Loucy (cell line): ENCODE measurements at regions not wholly inside any gene's neighbourhood (a gene's known extent, or its start where the extent isn't known, plus 50 kb on each side); places are given as distances from the start of the nearest gene placed in this dataset.
A peak's percentile ranks its signal among the peaks of the same experiment; 100 is the strongest.

ENCODE experiments used
- H2AFZ ChIP-seq: fragments of 200-600 bp; sonication (generic); 2 replicates; pipeline ENCODE4 v1.6.0; 2016; ENCODE audit warnings: antibody characterized with exemption, mild to moderate bottlenecking, low read length, moderate library complexity
- H3F3A ChIP-seq: fragments of 200-600 bp; 2 replicates; pipeline ENCODE4 v1.6.0; 2016; ENCODE audit warnings: antibody characterized with exemption, low read depth, mild to moderate bottlenecking
- H3K27me3 ChIP-seq: fragments of 200-600 bp; sonication (generic); 2 replicates; pipeline ENCODE4 v1.6.1; 2014; ENCODE audit warnings: low read length, mild to moderate bottlenecking; ENCODE audit not compliant: insufficient read depth, poor library complexity, severe bottlenecking
- H3K36me3 ChIP-seq: fragments of 200-600 bp; sonication (generic); 2 replicates; pipeline ENCODE4 v1.6.1; 2016; ENCODE audit warnings: low read length; ENCODE audit not compliant: insufficient read depth
- H3K4me1 ChIP-seq: fragments of 200-600 bp; sonication (generic); 2 replicates; pipeline ENCODE4 v1.5.1; 2014; ENCODE audit warnings: low read length, mild to moderate bottlenecking; ENCODE audit not compliant: insufficient read depth, poor library complexity, severe bottlenecking
- H3K4me2 ChIP-seq: fragments of 200-600 bp; sonication (generic); 2 replicates; pipeline ENCODE4 v1.6.0; 2014; ENCODE audit warnings: antibody characterized with exemption, low read length, low read depth, mild to moderate bottlenecking; ENCODE audit not compliant: poor library complexity, severe bottlenecking
- H3K4me3 ChIP-seq: fragments of 200-600 bp; sonication (generic); 2 replicates; pipeline ENCODE4 v1.5.1; 2014; ENCODE audit warnings: low read length, mild to moderate bottlenecking, mixed read lengths; ENCODE audit not compliant: poor library complexity, severe bottlenecking
- H3K79me2 ChIP-seq: fragments of 200-600 bp; sonication (generic); 2 replicates; pipeline ENCODE4 v1.6.1; 2014; ENCODE audit warnings: low read length; ENCODE audit not compliant: insufficient read depth
- H3K9ac ChIP-seq: fragments of 200-600 bp; sonication (generic); 2 replicates; pipeline ENCODE4 v1.6.0; 2014; ENCODE audit warnings: mild to moderate bottlenecking, low read depth, low read length, moderate library complexity; ENCODE audit not compliant: poor library complexity, severe bottlenecking
- H3K9me2 ChIP-seq: fragments of 200-600 bp; sonication (generic); replicated peaks from 2 replicates; pipeline ENCODE4 v1.6.1; 2016; ENCODE audit warnings: low read depth, low read length, mixed read lengths
- H3K9me3 ChIP-seq: fragments of 200-600 bp; sonication (generic); 2 replicates; pipeline ENCODE4 v1.6.1; 2014; ENCODE audit warnings: mild to moderate bottlenecking, antibody characterized with exemption, low read length, low read depth; ENCODE audit not compliant: insufficient read depth
- H4K20me1 ChIP-seq: fragments of 200-600 bp; sonication (generic); 2 replicates; pipeline ENCODE4 v1.6.0; 2014; ENCODE audit warnings: antibody characterized with exemption, low read length, mild to moderate bottlenecking; ENCODE audit not compliant: insufficient read depth, poor library complexity, severe bottlenecking
- CTCF ChIP-seq: fragments of 200-600 bp; sonication (generic); conservative IDR thresholded peaks from 2 replicates; pipeline ENCODE4 v1.5.1; 2014; ENCODE audit warnings: mild to moderate bottlenecking, antibody characterized with exemption, low read length
- EZH2phosphoT487 ChIP-seq: fragments of 200-600 bp; IDR thresholded peaks from 2 replicates; pipeline ENCODE4 v1.6.1; 2018; ENCODE audit warnings: antibody characterized with exemption, mild to moderate bottlenecking, moderate library complexity, borderline replicate concordance

GRCh38 chr9:88833946-88834345, 157.3 kb upstream of the S1PR3 start:
- H3K4me3 ChIP-seq, result no peak overlapping the region
- no peak overlapping the region for H3K4me2 ChIP-seq
- H3K79me2 ChIP-seq, result no peaks in the 10 kb centered on the region
- H3K4me1 ChIP-seq, result peaks cover 19% of the 10 kb centered on the region
- H2AFZ ChIP-seq, result no peak overlapping the region
- no peaks in the 10 kb centered on the region for H3K36me3 ChIP-seq
- H3K9me3 ChIP-seq, result no peaks in the 10 kb centered on the region
- no peaks in the 10 kb centered on the region for H3F3A ChIP-seq
- no peak overlapping the region for H3K9ac ChIP-seq
- H3K9me2 ChIP-seq, result no peaks in the 10 kb centered on the region
- no peak for TF ChIP-seq CTCF
- TF ChIP-seq EZH2phosphoT487, result no peak
- no peaks in the 10 kb centered on the region for H4K20me1 ChIP-seq
- H3K27me3 ChIP-seq, result peaks cover 26% of the 10 kb centered on the region

- Histone ChIP-seq H3K4me3 (no peak overlapping the region), H2AFZ (no peak overlapping the region), H3K79me2 (no peaks in the 10 kb centered on the region), H4K20me1 (no peaks in the 10 kb centered on the region), H3K27me3 (peaks cover 26% of the 10 kb centered on the region), H3K4me1 (peaks cover 19% of the 10 kb centered on the region), H3F3A (no peaks in the 10 kb centered on the region), H3K9ac (no peak overlapping the region), H3K36me3 (no peaks in the 10 kb centered on the region), H3K9me2 (no peaks in the 10 kb centered on the region), H3K4me2 (peak overlapping the region; percentile 50), H3K9me3 (no peaks in the 10 kb centered on the region)
- TF ChIP-seq EZH2phosphoT487 (peak; percentile 24; the same call in 1 of the 2 replicates), CTCF (no peak)
Measured at GRCh38 chr9:88835038-88835466, 156.2 kb upstream of the S1PR3 start.

- Histone ChIP-seq H3K9ac (no peak overlapping the region), H3K9me3 (no peaks in the 10 kb centered on the region), H3K4me3 (no peak overlapping the region), H3K36me3 (no peaks in the 10 kb centered on the region), H3K9me2 (no peaks in the 10 kb centered on the region), H3K79me2 (no peaks in the 10 kb centered on the region), H3K27me3 (peaks cover 26% of the 10 kb centered on the region), H3F3A (no peaks in the 10 kb centered on the region), H3K4me2 (peak overlapping the region; percentile 32), H3K4me1 (peaks cover 19% of the 10 kb centered on the region), H2AFZ (no peak overlapping the region), H4K20me1 (no peaks in the 10 kb centered on the region)
- TF ChIP-seq EZH2phosphoT487, result no peak
- TF ChIP-seq CTCF, result no peak
Measured at GRCh38 chr9:88835772-88836171, 155.5 kb upstream of the S1PR3 start.
